GM21423 (cell line): ENCODE measurements at regions not wholly inside any gene's neighbourhood (a gene's known extent, or its start where the extent isn't known, plus 50 kb on each side); places are given as distances from the start of the nearest gene placed in this dataset.

ENCODE experiments used
- ATAC-seq: cut with Tn5 transposase; IDR thresholded peaks from one replicate; pipeline ENCODE4 v1.9.1; 2021; ENCODE audit warnings: mild to moderate bottlenecking, moderate library complexity; ENCODE audit not compliant: unreplicated experiment

DNA sequence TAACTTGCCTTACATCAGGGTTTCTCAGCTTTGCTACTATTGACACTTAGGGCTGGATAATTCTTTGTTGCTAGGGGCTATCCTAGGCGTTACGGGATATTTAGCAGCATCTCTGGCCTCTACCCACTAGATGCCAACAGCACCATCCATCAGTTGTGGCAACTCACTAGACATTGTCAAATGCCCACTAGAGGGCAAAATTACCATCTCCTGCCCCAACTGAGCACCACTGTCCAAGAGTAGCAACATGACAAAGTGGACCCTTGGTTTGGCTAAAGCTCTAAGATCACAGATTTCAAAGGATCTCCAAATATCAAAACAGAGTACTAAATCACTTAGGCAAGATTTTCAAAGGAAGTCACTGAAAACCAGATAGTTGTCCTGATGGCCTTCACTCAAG, 251.7 kb upstream of the TBX3 start:
- no peak for ATAC-seq

DNA sequence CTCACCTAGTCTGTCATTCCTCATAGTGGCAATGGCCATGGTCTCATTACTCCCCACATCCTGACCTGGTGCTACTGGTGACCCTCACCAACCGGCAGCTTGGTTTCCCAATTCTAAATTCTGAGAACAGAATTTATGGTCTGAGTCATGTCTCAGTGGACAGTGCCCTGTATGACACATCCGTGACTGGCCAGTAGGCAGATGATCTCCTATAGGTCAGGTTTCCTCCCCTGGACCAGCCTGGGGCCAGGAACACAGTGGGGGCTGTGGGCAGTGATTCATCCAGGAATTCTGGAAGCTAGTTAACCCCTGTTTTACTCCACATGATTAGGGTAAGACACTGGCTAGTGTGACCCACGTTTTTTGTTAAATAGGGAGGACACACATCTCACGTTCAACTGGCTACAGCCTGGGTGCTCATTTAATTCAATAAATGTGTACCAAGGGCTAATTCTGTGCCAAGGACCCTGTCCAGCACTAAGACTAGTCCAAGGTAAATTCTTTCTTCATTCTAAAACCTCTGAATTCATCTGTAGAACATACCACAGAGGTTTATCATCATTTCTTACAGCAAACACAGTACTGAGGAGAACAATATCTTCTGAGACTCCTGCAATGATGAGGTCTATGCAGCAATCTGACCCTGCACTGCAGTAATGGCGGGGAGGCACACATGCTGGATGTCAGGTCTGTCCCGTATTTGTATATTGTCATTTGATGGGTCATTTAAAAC, 249.6 kb upstream of the TBX3 start:
- no peak for ATAC-seq

DNA sequence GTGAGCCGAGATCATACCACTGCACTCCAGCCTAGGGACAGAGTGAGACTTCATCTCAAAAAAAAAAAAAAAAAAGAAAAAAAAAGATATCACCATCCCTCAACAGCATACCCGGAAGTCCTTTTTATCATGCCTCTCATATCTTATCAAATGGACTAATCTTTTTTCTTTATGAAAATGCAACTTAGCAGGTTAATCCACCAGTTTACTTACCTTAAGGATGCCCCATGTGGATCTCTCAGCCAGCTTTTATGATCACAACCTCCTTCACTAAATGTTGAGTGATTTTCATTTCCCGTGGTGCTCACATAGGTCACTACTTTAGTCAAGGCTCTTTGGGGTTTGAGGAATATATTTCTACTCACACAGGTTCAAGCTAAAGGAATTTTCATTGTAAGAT, 248.8 kb upstream of the TBX3 start:
- ATAC-seq: no peak

DNA sequence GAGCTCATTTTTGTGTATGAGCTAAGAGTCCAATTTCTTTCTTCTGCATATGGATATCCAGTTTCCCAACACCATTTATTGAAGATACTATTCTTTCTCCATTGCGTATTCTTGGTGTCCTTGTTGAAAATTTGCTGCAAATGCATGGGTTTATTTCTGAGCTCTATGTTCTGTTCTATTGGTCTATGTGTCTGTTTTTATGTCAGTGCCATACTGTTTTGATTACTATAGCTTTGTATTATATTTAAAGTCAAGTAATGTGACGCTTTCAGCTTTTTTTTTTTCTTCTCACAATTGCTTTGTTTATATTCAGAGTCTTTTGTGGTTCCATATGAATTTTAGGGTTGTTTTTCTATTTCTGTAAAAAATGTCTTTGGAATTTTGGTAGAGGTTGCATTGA, 247.1 kb upstream of the TBX3 start:
- ATAC-seq: no peak

DNA sequence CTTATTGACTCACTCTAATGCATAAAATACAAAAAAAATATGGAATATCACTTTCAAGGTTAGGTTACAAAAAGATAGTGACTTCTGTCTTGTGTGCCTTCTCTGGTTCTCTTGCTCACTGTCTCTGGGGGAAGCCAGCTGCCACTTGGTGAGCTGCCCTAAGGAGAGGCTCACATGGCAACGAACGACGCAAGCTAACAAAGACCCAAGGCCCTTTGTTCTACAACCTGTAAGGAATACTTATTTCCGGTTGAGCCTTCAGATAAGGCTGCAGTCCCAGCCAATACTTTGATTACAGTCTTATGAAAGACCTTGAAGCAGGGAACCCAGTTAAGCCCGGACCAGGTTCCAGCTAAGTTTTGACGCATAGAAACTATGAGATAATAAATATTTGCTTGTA, 242.4 kb upstream of the TBX3 start:
- ATAC-seq: no peak

DNA sequence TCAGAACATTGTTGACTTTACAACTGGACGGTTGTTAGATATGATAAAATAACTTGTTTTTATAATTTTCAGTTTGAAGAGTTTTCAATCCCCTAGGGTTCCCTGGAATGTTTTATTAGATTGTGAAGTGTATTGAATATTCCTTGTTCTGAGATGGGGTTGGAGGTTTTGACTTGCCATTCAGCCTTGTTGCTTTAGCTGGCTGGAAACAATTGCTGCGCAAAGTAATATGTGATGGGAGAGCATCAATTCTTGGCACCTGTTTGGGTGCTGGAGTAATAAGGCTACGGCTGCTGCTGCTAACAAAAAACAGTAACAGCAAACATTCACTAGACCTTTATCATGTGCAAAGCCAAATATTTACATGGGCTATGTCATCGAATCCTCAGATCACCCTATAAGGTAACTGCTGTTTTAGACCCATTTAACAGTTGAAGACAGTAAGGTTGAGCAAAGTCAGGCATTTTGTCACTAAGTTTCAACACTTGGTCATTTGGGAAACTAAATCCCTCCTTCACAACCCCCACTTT, 241.0 kb upstream of the TBX3 start:
- no peak for ATAC-seq

DNA sequence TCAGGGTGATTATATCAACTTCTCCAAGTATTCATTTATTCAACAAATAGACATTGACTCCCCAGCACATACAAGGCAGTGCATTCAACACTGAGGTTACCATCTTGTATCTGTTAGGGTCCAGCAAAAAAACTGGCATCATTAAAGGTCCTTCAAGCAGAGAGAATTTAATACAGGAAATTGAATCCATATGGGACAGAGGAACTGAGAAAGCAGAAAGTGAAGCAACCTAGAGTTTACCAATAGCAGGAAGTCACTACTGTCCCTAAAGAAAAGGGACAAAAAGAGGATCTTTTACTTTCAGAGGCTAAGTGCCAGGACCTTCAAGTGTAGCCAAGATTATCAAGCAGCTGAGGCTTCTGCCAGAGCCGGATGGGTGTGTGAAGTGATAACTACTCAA, 237.8 kb upstream of the TBX3 start:
- ATAC-seq: no peak

DNA sequence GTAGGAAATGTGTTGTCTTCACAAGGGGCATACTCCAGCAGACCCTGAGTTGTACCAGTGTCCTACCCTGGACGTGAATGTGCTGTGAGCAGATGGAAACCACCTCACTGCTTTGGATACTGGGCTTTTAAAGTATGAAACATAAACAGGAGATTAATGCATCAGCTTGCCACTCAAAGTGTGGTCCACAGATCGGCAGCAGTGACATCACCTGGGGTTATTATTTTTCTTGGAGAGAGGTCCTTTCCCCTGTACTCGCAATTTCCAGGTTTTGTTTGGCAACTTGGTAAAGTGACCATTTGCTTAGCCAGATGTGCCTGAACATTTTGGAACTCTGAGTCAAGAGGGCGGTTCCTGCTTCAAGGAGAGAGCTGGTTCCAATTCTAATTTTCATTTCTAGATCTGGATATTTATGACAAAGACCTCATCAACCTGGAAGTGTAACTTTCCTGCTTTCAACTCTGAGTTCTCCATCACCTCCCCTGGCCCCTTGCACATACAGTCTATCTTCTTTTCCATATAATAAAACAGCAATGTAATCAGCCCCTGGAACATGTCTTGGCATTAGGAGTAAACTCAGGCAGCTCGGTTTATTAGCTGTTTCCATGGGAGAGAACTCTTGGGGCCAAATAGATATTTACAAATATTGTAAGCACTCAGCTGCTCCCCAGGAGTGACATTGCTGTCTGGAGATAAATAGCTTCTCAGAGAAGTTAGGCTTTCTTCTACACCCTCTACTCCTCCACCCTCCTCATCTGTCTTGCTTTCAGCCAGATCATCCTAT, 237.0 kb upstream of the TBX3 start:
- ATAC-seq: no peak

DNA sequence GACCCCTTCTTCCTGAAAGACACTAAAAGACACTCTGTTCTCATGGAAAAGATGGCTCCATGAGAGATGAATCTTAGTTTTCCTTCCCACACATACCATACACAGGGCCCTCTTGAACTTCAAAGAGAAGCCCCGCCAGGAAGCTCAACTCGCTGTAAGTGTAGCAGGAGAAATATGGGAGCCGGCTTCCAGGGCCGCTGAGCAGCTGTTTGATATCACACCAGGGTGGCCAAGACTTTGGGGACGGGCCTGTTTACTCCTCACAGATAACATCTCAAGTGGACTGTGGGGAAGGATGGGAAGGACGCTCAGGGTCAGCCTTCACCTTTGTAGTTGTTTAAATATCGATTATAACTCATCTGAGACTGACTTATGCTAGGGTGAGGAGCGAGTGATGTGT, 235.5 kb upstream of the TBX3 start:
- ATAC-seq: no peak

DNA sequence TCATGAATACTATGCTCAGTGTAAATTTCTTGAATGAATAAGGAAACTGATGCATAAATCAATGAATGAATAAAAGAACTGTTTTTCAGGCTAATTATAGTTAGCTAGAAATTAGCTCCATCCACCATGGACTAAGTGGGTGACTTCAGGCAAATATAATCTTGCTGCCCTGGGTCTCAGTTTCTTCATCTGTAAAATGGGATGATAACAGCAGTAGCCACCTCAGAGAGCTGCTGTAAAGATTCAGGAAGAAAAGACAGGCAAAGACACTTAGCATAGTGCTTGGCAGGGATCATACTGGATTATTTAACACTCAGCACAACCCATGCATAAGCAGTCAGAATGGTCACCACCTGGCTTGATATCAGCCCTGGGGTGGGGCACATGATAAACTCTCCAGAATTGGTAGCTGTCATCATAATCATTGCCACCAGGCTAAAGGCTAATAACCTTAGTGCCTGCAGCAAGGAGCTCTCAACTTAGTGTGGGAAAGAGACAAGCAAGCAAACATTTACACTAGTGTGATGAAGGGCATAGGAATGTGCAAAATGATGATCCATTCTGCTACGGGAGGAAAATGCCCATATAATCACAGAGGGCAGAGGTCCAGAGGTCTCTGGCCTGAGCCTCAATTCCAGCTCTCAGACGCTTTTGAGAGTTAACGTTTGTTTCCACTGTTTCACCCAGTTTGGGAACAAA, 234.7 kb upstream of the TBX3 start:
- no peak for ATAC-seq

DNA sequence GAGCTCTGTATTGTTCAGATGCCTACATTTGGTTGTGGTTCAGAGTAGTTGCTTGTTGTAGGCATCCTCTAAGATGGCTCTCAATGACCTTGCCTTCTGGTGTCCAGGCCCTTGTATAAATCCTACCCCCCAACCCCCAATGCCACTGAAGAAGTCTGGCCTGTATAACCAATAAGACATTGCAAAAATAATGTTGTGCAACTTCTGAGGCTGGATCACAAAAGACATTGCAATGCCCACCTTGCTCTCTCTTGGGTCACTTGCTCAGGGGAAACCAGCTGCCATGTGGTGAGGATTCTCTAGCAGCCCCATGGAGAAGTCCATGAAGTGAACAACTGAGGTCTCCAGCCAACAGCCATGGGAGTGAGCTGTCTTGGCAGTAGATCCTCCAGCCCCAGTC, 234.0 kb upstream of the TBX3 start:
- ATAC-seq: no peak

DNA sequence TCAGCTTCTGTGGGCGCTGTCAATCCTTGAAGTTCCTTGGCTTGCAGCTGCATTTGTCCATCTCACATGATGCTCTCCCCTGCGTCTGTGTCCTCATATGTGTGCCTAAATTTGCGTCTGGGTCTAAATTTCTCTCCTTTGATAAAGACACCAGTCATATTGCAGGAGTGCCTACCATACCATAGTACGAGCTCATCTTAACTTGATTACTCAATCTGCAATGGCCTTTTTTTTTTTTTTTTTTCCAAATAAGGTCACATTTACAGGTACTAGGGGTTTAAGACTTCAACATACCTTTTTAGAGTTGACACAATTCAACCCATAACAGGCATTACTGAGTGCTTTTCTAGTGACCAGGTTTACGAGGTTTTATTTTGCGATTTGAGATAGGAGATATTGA, 233.3 kb upstream of the TBX3 start:
- ATAC-seq: no peak

DNA sequence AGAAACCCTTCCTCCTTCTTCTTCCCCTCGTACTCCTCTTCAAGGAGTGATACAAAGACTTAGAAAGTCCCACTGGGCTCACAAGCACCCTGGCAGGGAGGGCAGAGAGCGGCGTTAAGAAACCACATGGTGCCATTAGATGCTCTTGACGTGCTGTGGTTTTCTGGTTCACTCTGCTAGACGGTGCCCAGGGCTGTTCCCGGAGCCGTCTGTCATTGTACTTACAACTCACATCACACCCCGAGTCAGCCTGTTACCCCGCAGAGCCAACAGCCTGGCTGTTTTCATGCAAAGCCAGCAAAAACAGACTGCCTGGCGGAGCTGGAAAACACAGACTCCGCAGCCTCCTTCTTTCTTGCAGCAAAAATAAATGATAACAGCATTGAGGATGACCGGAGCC, 232.6 kb upstream of the TBX3 start:
- ATAC-seq: no peak

DNA sequence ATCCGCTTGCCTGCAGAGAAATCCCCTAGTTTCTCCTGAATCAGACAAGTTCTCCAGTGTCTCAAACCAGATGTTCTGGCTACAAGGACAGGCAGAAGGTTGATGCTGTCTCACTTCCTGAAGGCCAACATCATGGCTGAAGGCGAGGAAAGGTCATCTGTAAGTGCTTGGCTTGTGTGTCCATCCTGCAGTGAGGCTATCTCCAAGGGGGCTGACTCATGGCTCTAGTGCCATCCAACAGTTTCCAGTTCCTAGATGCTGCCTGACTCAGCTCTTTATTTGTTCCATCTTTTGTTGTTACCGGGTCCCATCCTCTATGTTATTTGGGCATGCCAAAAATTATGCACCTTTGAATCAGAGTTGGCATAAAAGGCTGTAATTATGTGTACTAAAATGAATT, 232.1 kb upstream of the TBX3 start:
- ATAC-seq: no peak

DNA sequence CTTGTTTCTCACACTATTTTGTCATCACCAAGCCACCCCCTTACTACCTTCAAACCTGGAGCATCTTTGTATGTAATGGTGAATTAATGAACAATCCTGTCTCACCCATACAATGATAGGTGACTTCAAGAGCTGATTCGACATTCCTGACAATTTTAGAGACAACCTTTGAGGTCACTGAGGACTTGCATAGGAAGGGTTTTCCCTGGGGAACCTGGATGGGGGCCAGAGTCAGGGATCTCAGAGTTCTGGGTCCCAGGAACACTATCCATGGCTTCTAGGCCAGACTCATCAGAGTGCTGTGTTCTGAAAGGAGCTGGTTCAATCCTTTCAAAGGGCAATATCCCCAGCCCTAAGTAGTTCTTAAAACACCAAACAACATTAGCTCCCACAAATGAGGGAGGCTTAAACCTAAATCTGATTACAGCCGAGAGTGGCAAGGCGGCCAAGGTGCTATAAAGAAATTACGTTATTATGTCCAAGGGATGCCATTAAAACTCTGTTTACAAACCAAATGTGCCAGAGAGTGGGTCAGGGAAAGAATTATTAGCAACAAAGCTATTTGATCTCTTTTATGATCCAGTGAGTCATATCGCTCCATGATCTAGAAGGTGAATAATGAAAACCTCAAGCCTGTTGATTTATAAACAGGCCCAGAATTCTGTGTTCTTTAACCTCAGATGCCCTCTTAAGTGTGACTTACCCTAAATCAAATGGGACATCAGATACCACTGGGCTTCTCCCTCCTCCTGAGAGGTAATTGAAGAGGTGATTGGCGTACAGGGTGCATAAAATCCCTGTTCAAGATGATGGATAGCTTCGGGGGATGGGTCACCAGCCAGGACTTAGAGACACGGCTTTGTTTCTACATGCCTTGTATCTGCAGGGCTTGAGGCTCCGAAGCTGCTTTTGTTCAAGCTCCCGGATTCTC, 230.2 kb upstream of the TBX3 start:
- ATAC-seq: no peak

DNA sequence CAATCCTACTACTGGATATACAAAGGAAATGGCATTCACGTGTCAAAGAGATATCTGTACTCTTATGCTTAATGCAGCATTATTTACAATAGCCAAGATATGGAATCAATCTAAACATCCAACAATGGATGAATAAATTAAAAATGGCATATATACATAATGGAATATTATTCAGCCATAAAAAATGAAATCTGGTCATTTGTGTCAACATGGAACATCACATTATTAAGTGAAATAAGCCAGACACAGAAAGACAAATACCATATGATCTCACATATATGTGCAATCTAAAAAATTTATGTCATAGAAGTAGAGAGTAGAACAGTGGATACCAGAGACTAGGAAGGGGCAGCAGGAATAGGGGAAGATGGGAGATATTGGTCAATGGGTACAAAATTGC, 228.8 kb upstream of the TBX3 start:
- ATAC-seq: no peak

DNA sequence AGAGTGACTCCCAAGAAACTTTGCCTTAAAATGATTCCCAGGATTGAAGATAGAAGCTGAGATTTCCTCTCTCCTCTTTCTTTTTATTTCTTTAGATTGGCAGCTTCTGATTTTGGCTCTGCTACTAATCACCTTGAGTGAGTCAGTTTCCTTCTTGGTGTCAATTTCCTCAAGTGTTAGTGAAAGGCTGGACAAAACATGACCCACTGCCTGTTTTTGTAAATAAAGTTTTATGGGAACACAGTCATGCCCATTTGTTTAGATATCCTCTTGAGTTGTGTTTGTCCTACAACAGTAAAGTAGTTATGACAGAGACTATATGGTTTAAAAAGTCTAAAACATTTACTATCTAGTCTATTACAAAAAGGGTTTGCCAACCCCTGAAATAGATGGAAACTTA, 227.2 kb upstream of the TBX3 start:
- no peak for ATAC-seq

DNA sequence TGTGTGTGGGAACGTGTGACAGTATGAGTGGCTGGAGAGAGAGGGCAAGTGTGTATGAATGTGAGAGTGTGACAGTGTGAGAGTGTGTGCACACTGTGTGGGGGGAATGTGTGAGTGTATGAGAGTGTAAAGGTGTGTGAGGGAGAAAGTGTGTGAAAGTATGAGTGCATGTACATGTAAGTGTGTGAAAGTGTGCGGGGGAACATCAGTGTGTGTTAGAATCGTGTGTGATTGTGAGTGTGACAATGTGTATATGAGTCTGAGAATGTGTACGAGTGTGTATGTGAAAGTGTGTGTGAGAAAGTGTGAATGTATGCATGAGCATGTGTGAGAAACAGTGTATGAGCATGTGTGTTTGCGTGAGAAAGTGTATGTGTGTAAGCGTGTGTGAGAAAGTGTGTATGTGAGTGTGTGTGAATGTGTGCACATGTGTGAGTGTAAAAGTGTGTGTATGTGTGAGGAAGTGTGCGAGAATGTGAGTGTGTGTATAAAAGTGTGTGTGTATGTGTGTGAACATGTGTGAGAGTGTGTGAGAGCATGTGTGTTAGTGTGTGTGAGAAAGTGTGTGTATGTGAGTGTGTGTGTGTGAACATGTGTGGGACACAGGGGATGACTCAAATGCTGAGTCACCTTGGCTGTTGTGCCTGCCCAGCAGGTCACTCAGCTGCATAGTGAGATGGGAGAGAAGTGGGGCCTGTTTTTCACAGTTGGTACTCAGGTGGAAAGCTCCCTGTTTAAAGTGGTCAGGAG, 220.5 kb upstream of the TBX3 start:
- no peak for ATAC-seq

DNA sequence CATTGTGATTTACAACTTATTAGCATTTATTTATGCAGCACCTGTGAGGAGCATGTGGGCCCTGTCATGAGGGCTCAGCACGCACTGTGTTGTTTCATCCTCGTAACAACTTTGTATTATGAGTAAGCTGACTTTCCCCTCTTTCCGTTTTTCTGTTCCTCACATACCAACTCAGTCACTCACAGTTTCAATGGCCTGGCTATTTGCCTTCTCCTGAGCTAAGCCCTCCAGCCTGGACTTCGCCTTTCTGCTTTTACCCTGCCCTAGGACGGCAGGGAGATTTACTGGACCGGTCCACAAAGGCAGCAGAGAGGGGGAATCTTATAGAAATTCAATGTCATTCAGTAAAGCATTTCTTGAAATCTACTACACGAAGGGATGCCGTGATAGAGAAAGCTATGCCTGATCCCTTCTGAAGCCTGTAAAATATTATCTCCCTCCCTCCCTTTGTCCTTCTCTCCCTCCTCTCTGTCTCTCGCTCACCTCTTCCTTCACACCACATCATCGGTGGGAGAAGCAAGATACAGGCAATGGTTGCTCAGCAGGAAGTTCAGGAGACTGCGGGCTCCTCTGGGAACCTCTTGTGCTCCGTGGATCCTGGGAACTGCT, 219.2 kb upstream of the TBX3 start:
- no peak for ATAC-seq

DNA sequence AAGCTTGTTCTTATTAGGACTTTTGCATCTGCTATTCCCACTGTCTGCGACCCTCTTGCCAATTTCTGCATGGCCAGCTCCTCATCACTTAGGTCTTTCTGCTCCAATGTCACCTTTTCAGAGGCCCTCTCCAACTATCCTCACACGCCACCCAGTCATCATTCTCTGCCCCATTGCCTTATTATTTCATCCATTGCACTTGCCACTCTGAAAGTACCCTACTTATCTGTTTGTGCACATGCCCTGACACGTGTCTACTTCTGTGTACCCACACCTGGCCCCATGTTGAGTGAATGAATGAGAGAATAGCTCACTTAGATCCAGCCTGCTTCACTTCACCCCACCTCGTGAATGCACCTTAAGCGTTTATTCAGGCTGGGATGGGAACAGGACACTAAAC, 218.7 kb upstream of the TBX3 start:
- no peak for ATAC-seq
